Neural progenitor cell (in vitro differentiated cells): ENCODE measurements at regions not wholly inside any gene's neighbourhood (a gene's known extent, or its start where the extent isn't known, plus 50 kb on each side); places are given as distances from the start of the nearest gene placed in this dataset.
"Not testable (repeated sequence)": the region's sequence is repeated elsewhere in the genome, so short reads cannot be mapped to it uniquely, and the experiment has no call there.

Experiments
- CTCF ChIP-seq: fragments of 200-600 bp; sonication (generic); IDR thresholded peaks from 2 replicates; pipeline ENCODE4 v1.5.1; 2017; ENCODE audit warnings: antibody characterized with exemption, mild to moderate bottlenecking
- EZH2 ChIP-seq: fragments of 200-600 bp; sonication (generic); IDR thresholded peaks from 2 replicates; pipeline ENCODE4 v1.6.1; 2017; ENCODE audit warnings: antibody characterized with exemption, mild to moderate bottlenecking, moderate library complexity
- EZH2phosphoT487 ChIP-seq: fragments of 200-600 bp; sonication (generic); IDR thresholded peaks from 2 replicates; pipeline ENCODE4 v1.6.1; 2017; ENCODE audit warnings: antibody characterized with exemption

GRCh38 chr13:48823526-48823925 is 152.2 kb upstream of the FNDC3A start:
- TF ChIP-seq CTCF, EZH2, EZH2phosphoT487: not testable (repeated sequence)
